Chondrocyte (in vitro differentiated cells): ENCODE measurements at regions not wholly inside any gene's neighbourhood (a gene's known extent, or its start where the extent isn't known, plus 50 kb on each side); places are given as distances from the start of the nearest gene placed in this dataset.
"Not testable (repeated sequence)": the region's sequence is repeated elsewhere in the genome, so short reads cannot be mapped to it uniquely, and the experiment has no call there.

Experiments
- DNase-seq: peaks from one replicate; pipeline ENCODE4 v3.0.0; 2021; ENCODE audit warnings: mixed read lengths, low spot score
- H3K27ac Mint-ChIP-seq: one replicate; pipeline ENCODE4 v1.8.0; 2021; ENCODE audit warnings: mild to moderate bottlenecking, moderate library complexity, mixed read lengths; ENCODE audit not compliant: unreplicated experiment
- H3K27me3 Mint-ChIP-seq: 2 replicates; pipeline ENCODE4 v1.8.0; 2021; ENCODE audit warnings: low read depth, mixed read lengths
- H3K36me3 Mint-ChIP-seq: 2 replicates; pipeline ENCODE4 v1.8.0; 2021; ENCODE audit warnings: low read depth, mixed read lengths
- H3K4me1 Mint-ChIP-seq: 2 replicates; pipeline ENCODE4 v1.8.0; 2021; ENCODE audit warnings: low read depth, mild to moderate bottlenecking, mixed read lengths
- H3K4me3 Mint-ChIP-seq: one replicate; pipeline ENCODE4 v1.8.0; 2021; ENCODE audit warnings: mild to moderate bottlenecking, moderate library complexity, mixed read lengths; ENCODE audit not compliant: unreplicated experiment
- H3K9me3 Mint-ChIP-seq: 2 replicates; pipeline ENCODE4 v1.8.0; 2021; ENCODE audit warnings: low read depth, mixed read lengths
- TF ChIP-seq, protein P1 (sequence below): fragments of 200-600 bp; sonication (generic); IDR thresholded peaks from 2 replicates; pipeline ENCODE4 v1.5.0; 2021; ENCODE audit warnings: antibody characterized with exemption, mild to moderate bottlenecking, moderate library complexity

DNA sequence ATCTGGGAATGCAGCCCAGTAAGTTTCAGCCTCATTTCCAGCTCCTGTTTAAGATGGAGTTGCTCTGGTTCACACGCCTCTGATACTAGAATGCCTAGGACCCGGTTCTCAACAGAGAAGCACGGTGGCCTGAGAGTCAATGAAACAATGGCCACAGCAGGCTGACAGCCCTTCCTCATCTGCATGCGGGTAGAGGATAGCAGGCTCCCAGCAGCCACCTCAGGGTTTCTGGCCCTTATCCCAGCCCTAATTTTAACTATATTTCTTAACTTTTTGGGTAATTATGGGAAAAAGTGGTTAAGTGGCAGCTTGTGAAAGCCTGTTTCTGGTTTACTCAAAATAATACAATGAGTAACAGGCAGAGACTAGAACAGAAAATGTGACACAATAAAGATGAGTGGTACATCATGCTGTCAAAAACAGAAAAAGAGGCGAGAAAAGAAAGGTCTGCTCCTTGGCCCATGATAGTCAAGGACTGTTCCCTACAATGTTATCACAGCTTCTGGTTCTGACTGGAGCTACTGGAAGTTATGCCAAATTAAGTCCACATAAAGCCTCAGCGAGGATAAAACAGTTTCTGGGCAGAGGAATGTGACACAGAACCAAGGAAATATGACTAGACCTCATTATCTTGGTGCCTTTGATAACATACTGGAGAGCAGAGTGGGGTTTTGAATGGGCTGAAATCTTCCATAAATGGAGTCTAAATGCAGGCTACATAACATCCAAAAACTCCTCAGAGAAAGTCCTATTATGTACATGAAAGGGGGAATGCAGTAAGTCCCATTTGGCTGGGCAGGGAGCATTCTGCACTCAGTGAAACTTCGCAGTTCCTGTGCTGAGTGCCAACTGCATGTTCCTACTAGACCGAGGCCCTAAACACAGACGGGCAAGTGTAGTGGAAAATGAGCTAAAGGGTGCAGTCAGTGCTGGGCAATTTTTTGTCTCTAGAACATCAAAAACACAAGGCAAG, 92.1 kb downstream of the NIBAN1 start:
- Mint-ChIP-seq H3K9me3 (no peaks in the 10 kb centered on the region), H3K27me3 (no peaks in the 10 kb centered on the region), H3K36me3 (peaks cover 31% of the 10 kb centered on the region), H3K4me3 (no peak overlapping the region), H3K4me1 (peaks cover 31% of the 10 kb centered on the region), H3K27ac (peak overlapping the region; percentile 71)
- DNase-seq, result no peak
- TF ChIP-seq, protein P1, sequence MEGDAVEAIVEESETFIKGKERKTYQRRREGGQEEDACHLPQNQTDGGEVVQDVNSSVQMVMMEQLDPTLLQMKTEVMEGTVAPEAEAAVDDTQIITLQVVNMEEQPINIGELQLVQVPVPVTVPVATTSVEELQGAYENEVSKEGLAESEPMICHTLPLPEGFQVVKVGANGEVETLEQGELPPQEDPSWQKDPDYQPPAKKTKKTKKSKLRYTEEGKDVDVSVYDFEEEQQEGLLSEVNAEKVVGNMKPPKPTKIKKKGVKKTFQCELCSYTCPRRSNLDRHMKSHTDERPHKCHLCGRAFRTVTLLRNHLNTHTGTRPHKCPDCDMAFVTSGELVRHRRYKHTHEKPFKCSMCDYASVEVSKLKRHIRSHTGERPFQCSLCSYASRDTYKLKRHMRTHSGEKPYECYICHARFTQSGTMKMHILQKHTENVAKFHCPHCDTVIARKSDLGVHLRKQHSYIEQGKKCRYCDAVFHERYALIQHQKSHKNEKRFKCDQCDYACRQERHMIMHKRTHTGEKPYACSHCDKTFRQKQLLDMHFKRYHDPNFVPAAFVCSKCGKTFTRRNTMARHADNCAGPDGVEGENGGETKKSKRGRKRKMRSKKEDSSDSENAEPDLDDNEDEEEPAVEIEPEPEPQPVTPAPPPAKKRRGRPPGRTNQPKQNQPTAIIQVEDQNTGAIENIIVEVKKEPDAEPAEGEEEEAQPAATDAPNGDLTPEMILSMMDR, result no peak

DNA sequence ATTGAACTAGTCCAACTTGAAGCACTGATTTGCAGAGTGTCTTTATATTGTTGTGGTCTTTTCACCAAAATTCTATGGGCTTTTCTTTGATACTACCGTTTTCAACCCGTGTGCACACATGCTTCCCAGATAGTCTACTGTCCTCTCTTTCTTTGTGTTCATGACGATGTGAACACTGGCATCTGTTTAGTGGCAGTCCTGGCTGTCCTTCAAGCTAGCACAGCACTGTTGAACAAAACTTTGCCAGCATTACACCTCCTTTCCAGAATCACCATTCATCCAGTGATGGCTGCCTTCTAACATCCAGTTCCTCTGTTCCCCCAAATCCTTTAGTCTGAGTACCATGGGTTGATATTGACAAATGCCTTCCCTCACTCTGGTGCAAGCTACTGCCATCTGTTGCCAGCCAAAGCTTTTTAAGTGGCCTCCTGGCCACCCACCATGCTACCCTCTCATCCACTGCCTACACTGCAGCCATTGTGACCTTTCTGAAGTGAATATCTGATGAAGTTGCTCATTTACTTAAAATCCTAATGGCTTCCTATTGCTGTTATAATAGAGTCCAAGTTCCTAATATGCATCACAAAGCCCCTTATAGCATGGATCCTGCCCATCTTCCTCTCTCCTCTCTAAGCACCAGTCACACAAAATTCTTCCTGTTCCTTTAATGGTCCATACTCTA, 94.3 kb downstream of the NIBAN1 start:
- Mint-ChIP-seq H3K4me1 (peaks cover 27% of the 10 kb centered on the region), H3K27me3 (no peaks in the 10 kb centered on the region), H3K4me3 (no peak overlapping the region), H3K9me3 (no peaks in the 10 kb centered on the region), H3K36me3 (peaks cover 27% of the 10 kb centered on the region), H3K27ac (no peak overlapping the region)
- TF ChIP-seq, protein P1, result no peak
- no peak for DNase-seq

DNA sequence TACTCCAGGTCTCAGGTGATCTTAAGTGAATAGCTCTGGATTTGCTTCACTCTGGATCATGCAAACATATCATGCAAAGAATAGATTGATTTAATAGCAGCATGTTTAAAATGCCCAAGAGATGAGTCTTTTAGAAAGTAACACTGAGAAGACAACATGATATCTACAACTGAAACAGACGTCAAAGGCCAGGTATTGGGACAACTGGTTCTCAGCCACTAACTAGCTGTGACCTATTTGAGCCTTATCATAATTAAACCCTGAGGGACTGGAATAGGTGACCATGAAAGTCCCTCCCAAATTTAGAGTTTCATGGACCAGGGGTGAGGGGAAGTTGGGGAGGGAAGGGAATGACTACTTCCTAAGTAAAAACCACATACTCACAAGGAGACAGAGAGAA, 95.7 kb downstream of the NIBAN1 start:
- DNase-seq, result no peak
- no peak overlapping the region for H3K4me3 Mint-ChIP-seq
- peaks cover 24% of the 10 kb centered on the region for H3K36me3 Mint-ChIP-seq
- H3K27me3 Mint-ChIP-seq, result no peaks in the 10 kb centered on the region
- H3K4me1 Mint-ChIP-seq, result peaks cover 25% of the 10 kb centered on the region
- TF ChIP-seq, protein P1, result no peak
- H3K27ac Mint-ChIP-seq, result no peak overlapping the region
- H3K9me3 Mint-ChIP-seq, result no peaks in the 10 kb centered on the region

DNA sequence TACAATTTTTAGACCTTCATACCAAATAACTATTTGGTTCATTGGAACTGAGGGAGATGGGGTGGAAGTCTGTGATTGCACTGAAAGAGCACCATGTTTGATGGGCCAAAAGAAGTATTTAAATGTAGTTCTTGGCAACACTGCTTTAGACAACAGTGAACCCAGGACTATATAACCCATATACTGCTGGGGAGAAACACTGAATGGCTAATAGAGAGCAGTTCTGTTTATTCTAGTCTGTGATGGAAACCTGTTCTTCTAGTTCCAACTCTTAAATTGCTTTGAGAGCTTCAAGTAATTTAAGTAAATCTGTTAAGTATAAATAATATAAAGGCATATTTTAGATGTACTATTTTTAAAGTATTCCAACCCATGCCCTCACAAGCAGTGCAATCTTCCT, 96.3 kb downstream of the NIBAN1 start:
- H3K9me3 Mint-ChIP-seq, result peaks cover 5% of the 10 kb centered on the region

DNA sequence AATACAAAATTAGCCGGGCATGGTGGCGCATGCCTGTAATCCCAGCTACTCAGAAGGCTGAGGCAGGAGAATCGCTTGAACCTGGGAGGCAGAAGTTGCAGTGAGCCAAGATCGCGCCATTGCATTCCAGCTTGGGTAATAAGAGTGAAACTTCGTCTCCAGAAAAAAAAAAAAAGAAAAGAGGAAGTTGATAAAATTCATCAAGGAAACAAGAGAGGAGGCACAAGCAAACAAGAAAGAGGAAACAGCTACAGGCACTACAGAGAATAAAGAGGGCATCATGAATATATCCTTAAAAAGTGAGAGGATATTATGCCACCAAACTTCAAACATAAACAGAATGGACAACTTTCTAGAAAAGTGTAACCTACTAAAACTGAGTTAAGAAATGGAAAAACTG, 98.3 kb downstream of the NIBAN1 start:
- not testable (repeated sequence) for H3K9me3 Mint-ChIP-seq, H3K27me3 Mint-ChIP-seq, DNase-seq, H3K4me3 Mint-ChIP-seq, H3K27ac Mint-ChIP-seq
- Mint-ChIP-seq H3K36me3 (peaks cover 19% of the 10 kb centered on the region), H3K4me1 (peaks cover 12% of the 10 kb centered on the region)

More for the DNA sequence above, 96.3 kb downstream of the NIBAN1 start:
- H3K27me3 Mint-ChIP-seq, result no peaks in the 10 kb centered on the region
- H3K27ac Mint-ChIP-seq, result no peak overlapping the region
- DNase-seq, result no peak
- peaks cover 24% of the 10 kb centered on the region for H3K36me3 Mint-ChIP-seq
- TF ChIP-seq, protein P1, result no peak
- H3K4me1 Mint-ChIP-seq, result peaks cover 19% of the 10 kb centered on the region
- H3K4me3 Mint-ChIP-seq, result no peak overlapping the region
